Adrenal gland (tissue), 9 donors: ENCODE measurements at regions not wholly inside any gene's neighbourhood (a gene's known extent, or its start where the extent isn't known, plus 50 kb on each side); places are given as distances from the start of the nearest gene placed in this dataset.

ENCODE experiments used
- DNase-seq, 7 donors: peaks; one replicate each; pipeline ENCODE4 v3.0.0-alpha.2; 2019 to 2020
- H3K27ac ChIP-seq, 5 donors: fragments of 200-600 bp; sonication (generic) in 4 of 5; 1 replicate in 3 of 5; 2 replicates in 2 of 5; pipeline versions ENCODE4 v1.5.1 to v1.8.0; 2016 to 2020; ENCODE audit warnings: mild to moderate bottlenecking in 1 of 5
- H3K27me3 ChIP-seq: fragments of 200-600 bp; 2 replicates; pipeline ENCODE4 v1.8.0; 2021
- H3K36me3 ChIP-seq, 2 donors: fragments of 200-600 bp; replicated peaks in 1 of 2; 1 replicate in 1 of 2; 2 replicates in 1 of 2; pipeline versions ENCODE4 v1.5.1 to v1.8.0; 2018 to 2022
- H3K4me1 ChIP-seq, 2 donors: fragments of 200-600 bp; replicated peaks in 1 of 2; 1 replicate in 1 of 2; 2 replicates in 1 of 2; pipeline versions ENCODE4 v1.5.1 to v1.8.0; 2018 to 2021
- H3K4me3 ChIP-seq, 4 donors: fragments of 200-600 bp; sonication (generic) in 3 of 4; one replicate each; pipeline ENCODE4 v1.5.1; 2016 to 2018
- H3K9me3 ChIP-seq, 3 donors: fragments of 200-600 bp; sonication (generic) in 1 of 3; replicated peaks in 1 of 3; 1 replicate in 2 of 3; 2 replicates in 1 of 3; pipeline versions ENCODE4 v1.5.1 to v1.8.0; 2016 to 2021
- CTCF ChIP-seq, 6 experiments: fragments of 450-650 bp in 4 of 6; fragments of 200-600 bp in 2 of 6; sonication (generic) in 1 of 6; IDR thresholded peaks; 1 replicate in 5 of 6; 2 replicates in 1 of 6; pipeline versions ENCODE4 v1.5.1 to v1.8.0; 2016 to 2021; ENCODE audit warnings: antibody characterized with exemption in 6 of 6, mild to moderate bottlenecking in 2 of 6, moderate library complexity in 1 of 6
- POLR2A ChIP-seq, 2 donors: fragments of 450-650 bp; IDR thresholded peaks; one replicate each; pipeline ENCODE4 v1.6.1; 2017; ENCODE audit warnings: antibody characterized with exemption in 2 of 2, mild to moderate bottlenecking in 2 of 2, moderate library complexity in 1 of 2
- WGBS, 4 donors: extraction: QIAGEN DNeasy Blood & Tissue Kit in 2 of 4; methylation state at CpG; one replicate each; pipeline versions ENCODE4 v1.1.5 to v1.1.7; 2013 to 2017; 5-methylcytosine and 5-hydroxymethylcytosine counted together
- intact Hi-C, 2 donors: fragments of 100-400 bp; cut with DNase I; formaldehyde crosslinking; loops; one replicate each; pipeline versions ENCODE4 v1.14.1 to v1.15.0; 2022 to 2023
- donor health status: healthy with polysubstance abuse.
- donor health status: Bipolar disorder and iron deficiency.
- donor health status: DM: yes; HTN: yes; CAD: no.
- donor health status: DM: no; HTN: no; CAD: no.
- donor health status: DM: no; HTN: no; CAD: no.

GRCh38 chr13:30077240-30077735, 226.9 kb upstream of the UBL3 start:
- intact Hi-C loops, result no loop called here
- no peaks in the 10 kb centered on the region for H3K9me3 ChIP-seq
- 79 to 92% (median 85%) methylated on average over 4 of the region's 4 CpGs for WGBS, 4 donors
- no peak for DNase-seq
- no peak overlapping the region for H3K27ac ChIP-seq
- H3K4me1 ChIP-seq, result no peaks in the 10 kb centered on the region
- H3K27me3 ChIP-seq, result no peaks in the 10 kb centered on the region
- no peaks in the 10 kb centered on the region for H3K36me3 ChIP-seq
- TF ChIP-seq CTCF (IDR thresholded peaks at IDR 0.05), result no peak
- H3K4me3 ChIP-seq, result no peak overlapping the region

- no peaks in the 10 kb centered on the region for H3K36me3 ChIP-seq
- WGBS, 4 donors, result 86 to 92% (median 90%) methylated on average over 10 of the region's 10 CpGs
- H3K4me1 ChIP-seq, result no peaks in the 10 kb centered on the region
- DNase-seq, result no peak
- TF ChIP-seq CTCF (IDR thresholded peaks at IDR 0.05) (no peak), POLR2A (IDR thresholded peaks at IDR 0.05) (no peak)
- no peak overlapping the region for H3K4me3 ChIP-seq
- no peaks in the 10 kb centered on the region for H3K9me3 ChIP-seq
- no peak overlapping the region for H3K27ac ChIP-seq
- H3K27me3 ChIP-seq, result no peaks in the 10 kb centered on the region
- intact Hi-C loops, result no loop called here
Measured at GRCh38 chr13:30074955-30075614, 224.7 kb upstream of the UBL3 start.

GRCh38 chr13:30074431-30074830, 224.0 kb upstream of the UBL3 start:
- Histone ChIP-seq H3K4me3 (no peak overlapping the region), H3K27me3 (no peaks in the 10 kb centered on the region), H3K9me3 (no peaks in the 10 kb centered on the region), H3K4me1 (no peaks in the 10 kb centered on the region), H3K27ac (no peak overlapping the region), H3K36me3 (no peaks in the 10 kb centered on the region)
- DNase-seq, result no peak
- WGBS, 4 donors, result 84 to 91% (median 89%) methylated on average over 3 of the region's 3 CpGs
- intact Hi-C loops, result no loop called here
- TF ChIP-seq POLR2A (IDR thresholded peaks at IDR 0.05) (no peak), CTCF (IDR thresholded peaks at IDR 0.05) (no peak)

- no peaks in the 10 kb centered on the region for H3K36me3 ChIP-seq
- 61 to 96% (median 74%) methylated on average over 2 of the region's 2 CpGs for WGBS, 4 donors
- no peak for TF ChIP-seq CTCF (IDR thresholded peaks at IDR 0.05)
- no peak for TF ChIP-seq POLR2A (IDR thresholded peaks at IDR 0.05)
- intact Hi-C loops, result no loop called here
- no peaks in the 10 kb centered on the region for H3K27me3 ChIP-seq
- no peaks in the 10 kb centered on the region for H3K4me1 ChIP-seq
- DNase-seq, result no peak
- no peak overlapping the region for H3K27ac ChIP-seq
- no peak overlapping the region for H3K4me3 ChIP-seq
- no peaks in the 10 kb centered on the region for H3K9me3 ChIP-seq
Measured at GRCh38 chr13:30072818-30073186, 222.4 kb upstream of the UBL3 start.
